ENCODE measurements at regions not wholly inside any gene's neighbourhood (a gene's known extent, or its start where the extent isn't known, plus 50 kb on each side); places are given as distances from the start of the nearest gene placed in this dataset.

DNA sequence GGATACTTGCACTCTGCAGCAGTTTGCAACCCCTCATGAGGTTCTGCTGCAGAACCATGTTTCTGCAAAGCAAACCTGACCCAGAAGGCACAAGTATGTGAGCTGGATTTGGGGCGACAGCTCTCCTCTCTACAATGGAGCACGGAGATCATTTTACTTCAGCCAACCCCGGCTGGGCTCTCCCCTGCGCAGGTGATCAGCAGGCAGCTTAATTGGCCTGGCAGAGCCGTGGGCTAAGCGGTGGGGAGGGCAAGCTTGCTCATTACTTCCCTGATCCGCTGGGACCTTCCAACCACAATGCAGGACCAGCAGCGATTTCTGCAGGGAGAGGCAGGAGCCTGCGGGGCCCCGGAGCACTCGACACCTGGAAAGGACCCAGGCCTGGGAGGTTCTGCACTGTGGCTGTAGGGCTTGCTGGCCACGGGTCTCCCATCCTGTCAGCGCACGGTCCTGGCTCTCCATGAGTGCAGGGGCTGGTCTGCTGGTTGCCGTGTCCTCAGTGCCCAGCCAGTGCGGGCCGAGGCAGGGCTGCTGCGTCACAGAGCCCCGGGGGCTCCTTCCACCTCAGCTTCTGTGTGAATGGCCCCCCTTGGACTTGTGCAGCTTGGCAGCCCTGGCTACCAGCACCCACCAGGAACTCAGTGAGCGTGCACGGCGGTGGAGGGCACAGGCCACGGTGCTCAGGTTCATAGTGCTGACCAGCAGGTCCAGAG is 51.8 kb upstream of the RAPGEF1 start:
- DNase-seq = no peak
- Histone ChIP-seq H3K27me3 (peaks cover 21% of the 10 kb centered on the region), H3K4me1 (no peaks in the 10 kb centered on the region), H3K4me3 (ENCODE audit: low read depth, low read length) (no peak overlapping the region), H3K9me3 (no peaks in the 10 kb centered on the region), H3K36me3 (no peaks in the 10 kb centered on the region)
- TF ChIP-seq, protein P1, sequence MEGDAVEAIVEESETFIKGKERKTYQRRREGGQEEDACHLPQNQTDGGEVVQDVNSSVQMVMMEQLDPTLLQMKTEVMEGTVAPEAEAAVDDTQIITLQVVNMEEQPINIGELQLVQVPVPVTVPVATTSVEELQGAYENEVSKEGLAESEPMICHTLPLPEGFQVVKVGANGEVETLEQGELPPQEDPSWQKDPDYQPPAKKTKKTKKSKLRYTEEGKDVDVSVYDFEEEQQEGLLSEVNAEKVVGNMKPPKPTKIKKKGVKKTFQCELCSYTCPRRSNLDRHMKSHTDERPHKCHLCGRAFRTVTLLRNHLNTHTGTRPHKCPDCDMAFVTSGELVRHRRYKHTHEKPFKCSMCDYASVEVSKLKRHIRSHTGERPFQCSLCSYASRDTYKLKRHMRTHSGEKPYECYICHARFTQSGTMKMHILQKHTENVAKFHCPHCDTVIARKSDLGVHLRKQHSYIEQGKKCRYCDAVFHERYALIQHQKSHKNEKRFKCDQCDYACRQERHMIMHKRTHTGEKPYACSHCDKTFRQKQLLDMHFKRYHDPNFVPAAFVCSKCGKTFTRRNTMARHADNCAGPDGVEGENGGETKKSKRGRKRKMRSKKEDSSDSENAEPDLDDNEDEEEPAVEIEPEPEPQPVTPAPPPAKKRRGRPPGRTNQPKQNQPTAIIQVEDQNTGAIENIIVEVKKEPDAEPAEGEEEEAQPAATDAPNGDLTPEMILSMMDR (IDR thresholded peaks at IDR 0.05; ENCODE audit: low read depth, low read length) = no peak

All from BE2C (cell line).